ENCODE measurements at regions not wholly inside any gene's neighbourhood (a gene's known extent, or its start where the extent isn't known, plus 50 kb on each side); places are given as distances from the start of the nearest gene placed in this dataset.

DNA sequence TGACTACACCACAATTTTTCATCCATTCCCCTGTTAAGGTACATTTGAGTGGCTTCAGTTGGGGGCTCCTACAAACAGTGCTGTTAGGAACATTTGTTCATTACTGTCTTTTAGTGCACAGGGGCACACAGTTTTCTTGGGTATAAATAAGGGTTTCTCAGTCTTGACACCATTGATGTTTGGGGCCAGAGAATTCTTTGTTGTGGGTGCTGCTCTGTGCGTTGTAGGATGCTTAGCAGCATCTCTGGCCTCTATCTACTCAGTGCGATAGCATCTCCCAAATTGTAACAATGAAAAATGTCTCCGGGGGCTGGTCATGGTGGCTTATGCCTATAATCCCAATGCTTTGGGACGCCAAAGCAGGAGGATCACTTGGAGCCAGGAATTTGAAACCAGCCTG, 153.0 kb upstream of the MYL2 start:
- H3K9me3 Mint-ChIP-seq, result no peaks in the 10 kb centered on the region
- H3K27ac Mint-ChIP-seq, result no peak overlapping the region
- intact Hi-C loops (cut with micrococcal nuclease), result no loop called here

GRCh38 chr12:111072299-111072698, 151.9 kb upstream of the MYL2 start:
- CTCF ChIA-PET, result no interaction called here
- intact Hi-C loops (cut with micrococcal nuclease), result no loop called here
- Mint-ChIP-seq H3K4me3 (no peak overlapping the region), H3K36me3 (ENCODE audit: low read depth) (no peaks in the 10 kb centered on the region), H3K9me3 (no peaks in the 10 kb centered on the region), H3K27me3 (ENCODE audit: low read depth) (no peaks in the 10 kb centered on the region), H3K27ac (no peak overlapping the region), H3K4me1 (ENCODE audit: low read depth) (peaks cover 27% of the 10 kb centered on the region)
- no peak for DNase-seq

More for the DNA sequence above, 153.0 kb upstream of the MYL2 start:
- CTCF ChIA-PET, result no interaction called here
- DNase-seq, result no peak
- Mint-ChIP-seq H3K27me3 (ENCODE audit: low read depth) (no peaks in the 10 kb centered on the region), H3K4me3 (no peak overlapping the region), H3K36me3 (ENCODE audit: low read depth) (no peaks in the 10 kb centered on the region), H3K4me1 (ENCODE audit: low read depth) (peaks cover 17% of the 10 kb centered on the region)

- intact Hi-C loops (cut with micrococcal nuclease), result no loop called here
- CTCF ChIA-PET, result interaction anchor here (1.1 kb wide), 1 partner anchor 23 kb away, joined by 3 read pairs; no protein-coding TSS in a partner anchor
- Mint-ChIP-seq H3K9me3 (no peaks in the 10 kb centered on the region), H3K27ac (no peak overlapping the region), H3K4me3 (no peak overlapping the region), H3K4me1 (ENCODE audit: low read depth) (peaks cover 24% of the 10 kb centered on the region), H3K27me3 (ENCODE audit: low read depth) (no peaks in the 10 kb centered on the region), H3K36me3 (ENCODE audit: low read depth) (no peaks in the 10 kb centered on the region)
- DNase-seq, result no peak
These were observed 149.5 kb upstream of the MYL2 start for GRCh38 chr12:111069886-111070285.

DNA sequence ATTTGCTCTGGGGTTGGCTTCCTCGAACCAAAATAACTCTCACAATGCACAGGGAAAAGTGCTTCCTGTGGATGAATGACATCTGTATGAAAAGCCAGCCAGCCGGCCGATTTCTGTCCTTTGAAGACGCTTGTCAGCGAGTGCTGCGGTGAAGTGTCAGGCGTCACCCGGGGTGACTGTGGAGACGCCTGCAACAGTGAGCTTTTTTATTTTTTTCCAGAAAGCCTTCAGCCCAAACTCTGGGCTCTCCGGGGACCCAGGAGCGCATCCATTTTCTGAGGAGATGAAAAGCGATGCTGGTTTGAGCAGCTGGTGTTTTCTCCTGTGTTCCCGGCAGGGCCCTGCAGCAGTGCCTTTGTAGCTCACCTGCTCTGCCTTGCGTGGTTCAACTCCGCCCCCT, 147.9 kb upstream of the MYL2 start:
- H3K36me3 Mint-ChIP-seq (ENCODE audit: low read depth), result no peaks in the 10 kb centered on the region
- no peaks in the 10 kb centered on the region for H3K9me3 Mint-ChIP-seq
- intact Hi-C loops (cut with micrococcal nuclease), result loop anchor here (1.0 kb wide), 1 partner anchor 11 kb away; no protein-coding TSS in a partner anchor
- peak; percentile 68 for DNase-seq
- H3K27ac Mint-ChIP-seq, result no peak overlapping the region
- peaks cover 17% of the 10 kb centered on the region for H3K4me1 Mint-ChIP-seq (ENCODE audit: low read depth)
- CTCF ChIA-PET, result interaction anchor here (0.6 to 1.2 kb wide), 2 partner anchors 25 to 133 kb away, joined by 3 to 4 read pairs; no protein-coding TSS in a partner anchor
- H3K27me3 Mint-ChIP-seq (ENCODE audit: low read depth), result no peaks in the 10 kb centered on the region
- peak overlapping the region; percentile 50 for H3K4me3 Mint-ChIP-seq

- Mint-ChIP-seq H3K4me1 (ENCODE audit: low read depth) (peaks cover 17% of the 10 kb centered on the region), H3K4me3 (no peak overlapping the region), H3K36me3 (ENCODE audit: low read depth) (no peaks in the 10 kb centered on the region), H3K27ac (no peak overlapping the region), H3K27me3 (ENCODE audit: low read depth) (no peaks in the 10 kb centered on the region), H3K9me3 (no peaks in the 10 kb centered on the region)
- CTCF ChIA-PET, result interaction anchor here (1.2 kb wide), 1 partner anchor 25 kb away, joined by 3 read pairs; no protein-coding TSS in a partner anchor
- no peak for DNase-seq
- intact Hi-C loops (cut with micrococcal nuclease), result no loop called here
These were observed 147.1 kb upstream of the MYL2 start for GRCh38 chr12:111067498-111067897.

DNA sequence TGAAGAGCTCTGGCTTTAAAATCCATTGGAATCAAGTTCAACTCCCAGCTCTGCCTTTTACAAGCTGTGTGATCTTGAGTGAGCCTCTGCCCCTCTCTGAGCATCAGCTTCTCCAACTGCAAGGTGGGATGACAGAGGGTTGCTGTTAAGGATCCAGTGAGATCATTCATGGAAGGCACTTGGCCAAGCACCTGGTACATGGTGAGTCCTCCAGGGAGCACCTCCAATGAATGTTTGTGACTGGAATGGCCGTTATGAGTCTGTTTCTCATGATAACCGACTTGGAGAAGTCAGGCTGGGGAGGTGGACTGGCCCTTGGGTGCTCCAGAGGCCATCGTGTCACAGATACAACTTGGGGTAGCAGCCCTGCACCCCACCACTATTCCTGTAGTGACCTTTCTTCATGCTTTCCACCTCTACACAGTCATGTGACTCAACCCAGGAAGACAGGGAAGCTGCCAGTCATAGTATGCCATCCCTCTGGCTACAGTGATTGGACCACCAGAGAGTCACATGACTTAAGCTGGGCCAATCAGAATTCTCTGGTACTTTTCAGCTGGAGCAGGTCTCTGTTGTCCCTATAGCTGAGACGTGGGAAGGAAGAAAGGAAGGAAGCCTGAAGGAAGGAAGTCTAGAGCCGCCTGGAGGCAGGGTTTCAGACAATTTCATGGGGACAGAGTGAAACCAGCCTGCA, 146.5 kb upstream of the MYL2 start:
- Mint-ChIP-seq H3K4me1 (ENCODE audit: low read depth) (peaks cover 17% of the 10 kb centered on the region), H3K4me3 (no peak overlapping the region), H3K27ac (no peak overlapping the region), H3K36me3 (ENCODE audit: low read depth) (no peaks in the 10 kb centered on the region), H3K9me3 (no peaks in the 10 kb centered on the region), H3K27me3 (ENCODE audit: low read depth) (no peaks in the 10 kb centered on the region)
- CTCF ChIA-PET, result interaction anchor here (1.3 kb wide), 1 partner anchor 33 kb away, joined by 4 read pairs; the partner anchor contains the start of gene CUX2
- no peak for DNase-seq
- intact Hi-C loops (cut with micrococcal nuclease), result no loop called here

GRCh38 chr12:111064982-111065381, 144.6 kb upstream of the MYL2 start:
- intact Hi-C loops (cut with micrococcal nuclease), result no loop called here
- no peak overlapping the region for H3K4me3 Mint-ChIP-seq
- H3K27me3 Mint-ChIP-seq (ENCODE audit: low read depth), result no peaks in the 10 kb centered on the region
- no peaks in the 10 kb centered on the region for H3K9me3 Mint-ChIP-seq
- CTCF ChIA-PET, result no interaction called here
- H3K4me1 Mint-ChIP-seq (ENCODE audit: low read depth), result peaks cover 17% of the 10 kb centered on the region
- DNase-seq, result no peak
- no peak overlapping the region for H3K27ac Mint-ChIP-seq
- no peaks in the 10 kb centered on the region for H3K36me3 Mint-ChIP-seq (ENCODE audit: low read depth)

DNA sequence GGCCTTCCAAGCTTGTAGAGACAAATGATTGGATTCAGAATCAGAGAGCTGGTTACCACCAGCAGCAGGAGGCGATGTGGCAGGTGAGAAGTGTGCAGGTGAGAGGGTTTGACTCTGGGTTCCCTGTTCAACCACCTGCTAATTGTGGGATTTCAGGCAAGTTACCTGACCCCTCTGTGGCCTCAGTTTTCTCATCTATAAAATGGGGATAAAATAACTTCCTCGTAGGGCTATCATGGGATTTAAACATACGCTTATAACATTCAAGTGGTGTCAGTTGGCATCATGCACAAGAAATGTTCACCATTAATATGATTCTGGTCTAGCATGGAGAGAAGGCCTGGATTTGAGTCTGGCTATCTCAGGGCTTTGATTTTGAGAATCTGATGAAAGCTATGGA, 143.8 kb upstream of the MYL2 start:
- Mint-ChIP-seq H3K9me3 (no peaks in the 10 kb centered on the region), H3K4me3 (no peak overlapping the region), H3K36me3 (ENCODE audit: low read depth) (no peaks in the 10 kb centered on the region), H3K27me3 (ENCODE audit: low read depth) (no peaks in the 10 kb centered on the region), H3K4me1 (ENCODE audit: low read depth) (peaks cover 13% of the 10 kb centered on the region), H3K27ac (no peak overlapping the region)
- intact Hi-C loops (cut with micrococcal nuclease), result no loop called here
- DNase-seq, result no peak
- CTCF ChIA-PET, result no interaction called here

DNA sequence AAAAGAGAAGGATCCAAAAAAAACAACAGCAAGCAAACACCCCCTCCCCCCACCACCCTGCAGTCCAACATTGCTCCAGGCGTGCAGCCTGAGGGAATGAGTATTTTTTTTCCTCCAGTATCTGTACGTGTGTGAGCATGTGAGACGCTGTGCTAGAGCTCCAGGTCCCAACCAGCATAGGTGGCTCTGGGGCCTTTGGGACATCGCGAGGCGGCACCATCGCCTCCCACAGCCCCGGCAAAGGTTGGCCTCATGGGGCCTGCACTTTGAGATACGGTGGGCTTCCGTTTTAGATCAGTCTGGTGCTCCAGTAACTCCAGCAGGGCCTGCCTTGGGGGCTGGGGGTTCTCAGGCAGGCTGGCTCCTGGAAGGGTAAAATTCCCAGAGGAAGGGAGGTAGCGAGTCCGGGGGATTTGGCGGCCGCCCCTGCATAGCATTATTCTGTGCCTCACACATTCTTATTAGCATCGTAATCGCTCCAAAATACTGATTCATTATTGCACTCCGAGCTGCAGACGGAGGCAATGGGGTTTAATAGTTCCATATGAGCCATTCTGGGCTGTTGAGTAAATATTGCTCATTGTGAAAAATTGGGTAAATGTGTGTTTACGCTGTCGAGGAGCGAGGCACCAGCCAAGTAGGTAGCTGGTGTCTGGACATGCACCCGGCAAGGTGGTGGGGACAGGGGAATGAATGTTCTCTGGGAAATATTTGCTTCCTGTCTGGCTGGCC, 143.1 kb upstream of the MYL2 start:
- CTCF ChIA-PET, result interaction anchor here (0.9 kb wide), 1 partner anchor 1782 kb away, joined by 3 read pairs; no protein-coding TSS in a partner anchor
- Mint-ChIP-seq H3K27ac (no peak overlapping the region), H3K4me1 (ENCODE audit: low read depth) (peaks cover 13% of the 10 kb centered on the region), H3K4me3 (no peak overlapping the region), H3K27me3 (ENCODE audit: low read depth) (no peaks in the 10 kb centered on the region), H3K9me3 (no peaks in the 10 kb centered on the region), H3K36me3 (ENCODE audit: low read depth) (no peaks in the 10 kb centered on the region)
- intact Hi-C loops (cut with micrococcal nuclease), result no loop called here
- DNase-seq, result no peak

- H3K36me3 Mint-ChIP-seq (ENCODE audit: low read depth), result peaks cover 9% of the 10 kb centered on the region
- peaks cover 8% of the 10 kb centered on the region for H3K9me3 Mint-ChIP-seq
- H3K4me3 Mint-ChIP-seq, result no peak overlapping the region
- H3K27ac Mint-ChIP-seq, result peak overlapping the region; percentile 97
- H3K27me3 Mint-ChIP-seq (ENCODE audit: low read depth), result no peaks in the 10 kb centered on the region
- H3K4me1 Mint-ChIP-seq (ENCODE audit: low read depth), result peaks cover 28% of the 10 kb centered on the region
- no peak for DNase-seq
- CTCF ChIA-PET, result no interaction called here
- intact Hi-C loops (cut with micrococcal nuclease), result loop anchor here (1.0 to 10.0 kb wide), 6 partner anchors 10 to 777 kb away; partner anchors contain the start of genes ATP2A2, PPTC7, RAD9B and VPS29
These were observed 137.5 kb upstream of the MYL2 start for GRCh38 chr12:111057701-111058425.

- Mint-ChIP-seq H3K27ac (peak overlapping the region; percentile 97), H3K4me1 (ENCODE audit: low read depth) (peaks cover 28% of the 10 kb centered on the region), H3K27me3 (ENCODE audit: low read depth) (no peaks in the 10 kb centered on the region), H3K4me3 (no peak overlapping the region), H3K9me3 (peaks cover 8% of the 10 kb centered on the region), H3K36me3 (ENCODE audit: low read depth) (peaks cover 9% of the 10 kb centered on the region)
- CTCF ChIA-PET, result interaction anchor here (0.7 kb wide), 1 partner anchor 215 kb away, joined by 3 read pairs; no protein-coding TSS in a partner anchor
- DNase-seq, result peak; percentile 88
- intact Hi-C loops (cut with micrococcal nuclease), result loop anchor here (1.0 to 10.0 kb wide), 6 partner anchors 11 to 776 kb away; partner anchors contain the start of genes ATP2A2, PPTC7, RAD9B and VPS29
These were observed 136.5 kb upstream of the MYL2 start for GRCh38 chr12:111056618-111057521.

Measured in activated naive CD4-positive, alpha-beta T cell treated with anti-CD3 and anti-CD28 coated beads for 36 hours (primary cell).